ENCODE measurements at regions not wholly inside any gene's neighbourhood (a gene's known extent, or its start where the extent isn't known, plus 50 kb on each side); places are given as distances from the start of the nearest gene placed in this dataset.

DNA sequence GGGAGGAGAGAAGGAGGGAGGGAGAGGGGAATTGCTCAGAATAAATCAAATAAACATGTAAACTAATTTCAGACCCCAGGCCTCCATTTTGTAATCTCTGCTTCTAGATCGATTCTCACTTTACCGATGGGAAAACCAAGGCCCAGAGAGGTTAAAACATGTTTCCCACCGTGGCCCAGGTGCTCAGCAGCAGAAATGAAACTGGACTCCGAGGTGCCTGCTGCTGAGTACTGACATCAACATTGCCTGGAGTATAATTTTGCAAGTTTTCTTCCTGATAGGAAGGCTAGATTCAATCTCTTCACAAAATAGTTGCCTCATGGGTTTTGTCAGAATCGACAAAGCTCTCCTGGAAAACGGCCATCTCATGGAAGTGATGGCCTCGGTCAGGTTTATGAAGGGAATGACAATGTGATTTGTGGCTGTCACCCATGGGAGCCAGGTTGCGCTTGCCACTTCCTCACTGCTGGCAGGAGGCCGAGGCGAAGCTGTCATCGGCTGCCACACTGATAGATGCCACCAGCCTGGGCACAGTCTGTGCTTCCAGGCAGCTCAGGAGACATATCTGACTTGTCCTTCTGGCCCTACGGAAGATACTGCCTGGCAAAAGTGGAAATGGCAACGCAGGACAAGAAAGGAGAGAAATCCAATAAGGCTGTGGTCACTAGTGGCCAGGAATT is 133.1 kb upstream of the LRRN1 start (continued):
- no peak for TF ChIP-seq SREBF1 (IDR thresholded peaks at IDR 0.05; ENCODE audit: borderline replicate concordance, low read depth, low read length)
- TF ChIP-seq BCOR (IDR thresholded peaks at IDR 0.05): no peak
- TF ChIP-seq, protein P1, sequence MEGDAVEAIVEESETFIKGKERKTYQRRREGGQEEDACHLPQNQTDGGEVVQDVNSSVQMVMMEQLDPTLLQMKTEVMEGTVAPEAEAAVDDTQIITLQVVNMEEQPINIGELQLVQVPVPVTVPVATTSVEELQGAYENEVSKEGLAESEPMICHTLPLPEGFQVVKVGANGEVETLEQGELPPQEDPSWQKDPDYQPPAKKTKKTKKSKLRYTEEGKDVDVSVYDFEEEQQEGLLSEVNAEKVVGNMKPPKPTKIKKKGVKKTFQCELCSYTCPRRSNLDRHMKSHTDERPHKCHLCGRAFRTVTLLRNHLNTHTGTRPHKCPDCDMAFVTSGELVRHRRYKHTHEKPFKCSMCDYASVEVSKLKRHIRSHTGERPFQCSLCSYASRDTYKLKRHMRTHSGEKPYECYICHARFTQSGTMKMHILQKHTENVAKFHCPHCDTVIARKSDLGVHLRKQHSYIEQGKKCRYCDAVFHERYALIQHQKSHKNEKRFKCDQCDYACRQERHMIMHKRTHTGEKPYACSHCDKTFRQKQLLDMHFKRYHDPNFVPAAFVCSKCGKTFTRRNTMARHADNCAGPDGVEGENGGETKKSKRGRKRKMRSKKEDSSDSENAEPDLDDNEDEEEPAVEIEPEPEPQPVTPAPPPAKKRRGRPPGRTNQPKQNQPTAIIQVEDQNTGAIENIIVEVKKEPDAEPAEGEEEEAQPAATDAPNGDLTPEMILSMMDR (IDR thresholded peaks at IDR 0.05 in 2 of 3, conservative IDR thresholded peaks at IDR 0.05 in 1 of 3; ENCODE audit: insufficient read depth in 2 of 3, low read depth in 1 of 3, low read length in 3 of 3): no peak
- no peak for TF ChIP-seq MCM7 (IDR thresholded peaks at IDR 0.05)
- TF ChIP-seq, protein P2, sequence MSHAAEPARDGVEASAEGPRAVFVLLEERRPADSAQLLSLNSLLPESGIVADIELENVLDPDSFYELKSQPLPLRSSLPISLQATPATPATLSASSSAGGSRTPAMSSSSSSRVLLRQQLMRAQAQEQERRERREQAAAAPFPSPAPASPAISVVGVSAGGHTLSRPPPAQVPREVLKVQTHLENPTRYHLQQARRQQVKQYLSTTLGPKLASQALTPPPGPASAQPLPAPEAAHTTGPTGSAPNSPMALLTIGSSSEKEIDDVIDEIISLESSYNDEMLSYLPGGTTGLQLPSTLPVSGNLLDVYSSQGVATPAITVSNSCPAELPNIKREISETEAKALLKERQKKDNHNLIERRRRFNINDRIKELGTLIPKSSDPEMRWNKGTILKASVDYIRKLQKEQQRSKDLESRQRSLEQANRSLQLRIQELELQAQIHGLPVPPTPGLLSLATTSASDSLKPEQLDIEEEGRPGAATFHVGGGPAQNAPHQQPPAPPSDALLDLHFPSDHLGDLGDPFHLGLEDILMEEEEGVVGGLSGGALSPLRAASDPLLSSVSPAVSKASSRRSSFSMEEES (CRISPR knock-in tag; IDR thresholded peaks at IDR 0.05): no peak

DNA sequence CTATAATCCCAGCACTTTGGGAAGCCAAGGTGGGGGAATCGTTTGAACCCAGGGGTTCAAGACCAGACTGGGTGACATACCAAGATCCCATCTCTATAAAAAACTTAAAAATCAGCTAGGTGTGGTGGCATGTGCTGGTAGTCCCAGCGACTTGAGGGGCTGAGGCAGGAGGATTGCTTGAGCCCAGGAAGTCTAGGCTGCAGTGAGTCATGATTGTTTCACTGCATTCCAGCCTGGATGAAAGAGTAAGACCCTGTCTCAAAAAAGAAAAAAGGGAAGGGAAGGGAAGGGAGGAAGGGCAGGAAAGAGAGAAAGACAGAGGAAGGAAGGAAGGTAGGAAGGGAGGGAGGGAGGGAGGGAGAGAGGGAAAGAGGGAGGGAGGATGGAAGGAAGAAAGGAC is 133.7 kb upstream of the LRRN1 start:
- ATAC-seq (no peak), DNase-seq (ENCODE audit: extremely low read depth in 1 of 4, low spot score in 3 of 4) (no peak), FAIRE-seq (no peak)
- Histone ChIP-seq H3K9ac (ENCODE audit: insufficient read depth in 1 of 2, low read depth in 2 of 2, low read length in 2 of 2) (no peak overlapping the region), H3K4me2 (ENCODE audit: insufficient read depth, low read length) (no peak overlapping the region), H3K9me1 (ENCODE audit: control insufficient read depth, insufficient read depth, low read length) (no peaks in the 10 kb centered on the region), H3K4me3 (no peak overlapping the region), H3K27ac (ENCODE audit: extremely low read depth, low read depth, low read length) (no peak overlapping the region), H4K20me1 (replicated peaks; ENCODE audit: control insufficient read depth, insufficient read depth, low read length) (no peaks in the 10 kb centered on the region), H2AFZ (ENCODE audit: low read depth, low read length) (no peak overlapping the region), H3K27me3 (ENCODE audit: control insufficient read depth in 2 of 2, insufficient read depth in 2 of 2, low read length in 2 of 2) (no peaks in the 10 kb centered on the region), H3K4me1 (replicated peaks in 1 of 2; ENCODE audit: control insufficient read depth in 2 of 2, insufficient read depth in 2 of 2, low read length in 2 of 2) (no peaks in the 10 kb centered on the region), H3K9me3 (replicated peaks; ENCODE audit: control insufficient read depth, insufficient read depth, low read depth, low read length) (peaks cover 3% of the 10 kb centered on the region; the same call in 1 of the 2 replicates), H3K36me3 (ENCODE audit: control insufficient read depth, insufficient read depth, low read length) (no peaks in the 10 kb centered on the region), H3K79me2 (ENCODE audit: control insufficient read depth, insufficient read depth, low read length) (no peaks in the 10 kb centered on the region)
- in situ Hi-C loops (cut with MboI): no loop called here
- whole genome bisulfite sequencing (ENCODE audit: insufficient coverage, low coverage, missing lambda C conversion rate): 0% methylated on average over 2 of the region's 2 CpGs
- BruUV-seq (replicated peaks): no TSS peak
- intact Hi-C loops (cut with micrococcal nuclease): no loop called here
- POLR2A ChIA-PET: no interaction called here
- CTCF ChIA-PET (ENCODE audit: low intra/inter-chr PET ratio): no interaction called here
- no peak for TF ChIP-seq THAP12 (CRISPR knock-in tag; IDR thresholded peaks at IDR 0.05)
- TF ChIP-seq, protein P3, sequence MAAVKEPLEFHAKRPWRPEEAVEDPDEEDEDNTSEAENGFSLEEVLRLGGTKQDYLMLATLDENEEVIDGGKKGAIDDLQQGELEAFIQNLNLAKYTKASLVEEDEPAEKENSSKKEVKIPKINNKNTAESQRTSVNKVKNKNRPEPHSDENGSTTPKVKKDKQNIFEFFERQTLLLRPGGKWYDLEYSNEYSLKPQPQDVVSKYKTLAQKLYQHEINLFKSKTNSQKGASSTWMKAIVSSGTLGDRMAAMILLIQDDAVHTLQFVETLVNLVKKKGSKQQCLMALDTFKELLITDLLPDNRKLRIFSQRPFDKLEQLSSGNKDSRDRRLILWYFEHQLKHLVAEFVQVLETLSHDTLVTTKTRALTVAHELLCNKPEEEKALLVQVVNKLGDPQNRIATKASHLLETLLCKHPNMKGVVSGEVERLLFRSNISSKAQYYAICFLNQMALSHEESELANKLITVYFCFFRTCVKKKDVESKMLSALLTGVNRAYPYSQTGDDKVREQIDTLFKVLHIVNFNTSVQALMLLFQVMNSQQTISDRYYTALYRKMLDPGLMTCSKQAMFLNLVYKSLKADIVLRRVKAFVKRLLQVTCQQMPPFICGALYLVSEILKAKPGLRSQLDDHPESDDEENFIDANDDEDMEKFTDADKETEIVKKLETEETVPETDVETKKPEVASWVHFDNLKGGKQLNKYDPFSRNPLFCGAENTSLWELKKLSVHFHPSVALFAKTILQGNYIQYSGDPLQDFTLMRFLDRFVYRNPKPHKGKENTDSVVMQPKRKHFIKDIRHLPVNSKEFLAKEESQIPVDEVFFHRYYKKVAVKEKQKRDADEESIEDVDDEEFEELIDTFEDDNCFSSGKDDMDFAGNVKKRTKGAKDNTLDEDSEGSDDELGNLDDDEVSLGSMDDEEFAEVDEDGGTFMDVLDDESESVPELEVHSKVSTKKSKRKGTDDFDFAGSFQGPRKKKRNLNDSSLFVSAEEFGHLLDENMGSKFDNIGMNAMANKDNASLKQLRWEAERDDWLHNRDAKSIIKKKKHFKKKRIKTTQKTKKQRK (IDR thresholded peaks at IDR 0.05; ENCODE audit: borderline replicate concordance, low read depth, low read length): no peak
- no peak for TF ChIP-seq IFI16 (CRISPR knock-in tag; IDR thresholded peaks at IDR 0.05)
- TF ChIP-seq U2AF2 (optimal IDR thresholded peaks at IDR 0.05; ENCODE audit: low read depth, low read length): no peak
- no peak for TF ChIP-seq FOS (IDR thresholded peaks at IDR 0.05; ENCODE audit: extremely low read depth, insufficient read length)

Data from K562 (cell line).